CD4-positive, alpha-beta T cell treated with Interleukin-4 for 1 hour (primary cell): ENCODE measurements at regions not wholly inside any gene's neighbourhood (a gene's known extent, or its start where the extent isn't known, plus 50 kb on each side); places are given as distances from the start of the nearest gene placed in this dataset.

Experiments
- DNase-seq, 2 donors: peaks; one replicate each; pipeline ENCODE4 v3.0.0-alpha.2; 2020 to 2022

DNA sequence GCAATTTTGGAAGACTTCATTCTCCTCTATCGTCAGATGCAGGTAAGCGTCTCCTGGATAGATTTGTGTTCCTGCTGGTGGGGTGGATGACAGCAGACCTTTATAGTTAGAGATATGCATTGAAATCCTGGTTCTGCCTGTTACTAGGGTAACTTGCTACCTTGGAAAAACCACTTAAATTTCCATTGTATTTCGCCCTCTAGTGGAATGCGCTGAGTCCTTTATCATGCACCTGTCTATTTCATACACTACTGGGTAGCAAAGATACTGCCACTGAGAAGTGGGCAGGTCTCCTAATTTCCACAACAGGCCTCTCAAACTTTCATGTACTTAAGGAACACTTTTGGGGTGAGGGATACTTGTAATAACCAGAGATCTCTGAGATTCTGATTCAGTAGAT is 209.5 kb upstream of the SUCLG2 start:
- DNase-seq = no peak

DNA sequence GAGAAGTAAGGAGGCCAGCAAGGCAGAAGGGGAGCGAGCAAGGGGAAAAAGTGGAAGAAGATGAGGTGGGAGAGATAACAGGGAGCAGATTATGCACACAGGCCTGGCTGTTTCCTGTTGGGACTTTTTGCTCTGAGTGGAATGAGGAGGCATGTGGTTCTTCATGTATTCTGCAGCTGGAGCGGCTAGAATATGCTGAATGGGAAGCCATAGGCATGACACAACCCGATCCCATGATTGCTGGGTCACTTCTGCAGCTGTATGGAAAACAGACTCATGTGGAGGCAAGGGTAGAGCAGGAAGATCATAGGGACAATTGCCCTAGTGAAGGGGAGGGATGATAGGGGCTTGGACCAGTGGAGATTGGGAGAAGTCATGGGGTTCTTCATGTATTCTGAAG is 206.0 kb upstream of the SUCLG2 start:
- no peak for DNase-seq

DNA sequence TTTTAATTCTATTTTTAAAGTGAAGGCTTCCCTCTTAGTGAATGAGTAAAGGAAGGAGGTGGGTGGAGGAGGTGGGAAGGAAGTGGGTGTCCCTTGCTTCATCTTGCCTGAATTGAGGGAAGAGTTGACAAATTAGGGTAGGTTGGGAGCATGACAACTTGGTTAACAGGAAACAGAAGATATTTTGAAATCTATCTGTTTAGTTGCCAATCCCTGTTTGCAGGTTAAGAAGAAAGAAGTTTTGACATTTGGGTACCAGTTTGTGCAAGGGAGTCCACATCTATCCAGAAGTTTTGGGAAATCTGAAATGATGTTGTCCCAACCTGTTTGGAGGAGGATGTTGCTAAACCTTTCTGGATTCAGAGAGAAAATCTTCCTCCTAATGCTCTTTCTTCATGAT is 204.1 kb upstream of the SUCLG2 start:
- no peak for DNase-seq

DNA sequence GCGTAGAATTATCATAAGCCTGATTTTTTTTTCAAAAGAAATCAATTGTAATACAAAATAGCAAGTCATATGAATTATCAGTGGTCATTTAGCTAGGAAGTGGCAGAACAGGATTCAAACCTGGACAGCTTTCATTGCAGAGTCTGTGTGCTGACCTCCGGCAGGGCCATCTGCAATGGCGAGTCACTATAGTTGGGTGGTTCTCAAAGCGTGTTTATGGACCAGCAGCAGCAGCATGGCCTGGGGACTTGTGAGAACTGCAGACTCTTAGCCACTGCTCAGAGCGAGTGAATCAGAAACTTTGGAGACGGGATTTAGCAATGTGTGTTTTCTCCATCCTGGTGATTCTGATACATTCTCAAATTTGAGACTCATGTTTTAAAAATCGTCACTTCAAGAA is 202.3 kb upstream of the SUCLG2 start:
- no peak for DNase-seq

DNA sequence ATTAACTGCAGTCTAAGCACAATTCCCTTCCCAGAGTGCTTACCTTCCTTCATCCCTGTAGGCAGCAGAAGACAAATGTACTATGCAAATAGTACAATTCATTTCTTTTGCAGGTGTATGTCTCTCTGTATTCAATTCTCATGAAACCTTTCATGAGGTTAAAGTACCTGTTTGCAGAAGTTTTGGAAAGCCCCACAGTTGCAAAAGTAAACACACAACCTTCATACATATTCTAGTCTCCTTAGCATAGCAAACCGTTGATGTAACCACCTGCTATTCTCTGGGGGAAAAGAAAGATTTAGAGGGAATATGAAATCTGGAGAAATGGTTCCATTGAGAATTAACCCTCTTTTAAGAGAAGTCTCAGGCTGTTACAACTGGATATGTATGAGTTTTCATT is 200.3 kb upstream of the SUCLG2 start:
- DNase-seq = no peak

DNA sequence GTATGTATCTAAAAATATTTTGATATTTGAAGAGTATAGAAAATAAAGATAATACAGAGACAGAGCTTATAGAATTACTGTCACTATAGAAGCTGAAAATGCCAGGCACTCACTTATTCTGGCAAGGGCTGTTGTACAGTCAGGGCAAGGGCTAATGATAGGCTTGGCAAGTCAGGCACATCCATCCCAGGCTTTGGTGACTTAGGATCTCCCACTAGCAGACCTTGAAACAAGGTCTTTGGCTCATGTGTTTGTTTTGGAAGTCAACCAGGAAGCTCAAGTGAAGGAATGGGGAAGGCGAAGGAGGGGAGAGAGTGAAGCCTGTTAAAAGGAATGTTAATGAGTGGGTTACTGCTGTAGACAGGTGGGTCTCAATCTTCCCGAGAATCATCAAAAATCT is 199.1 kb upstream of the SUCLG2 start:
- no peak for DNase-seq

DNA sequence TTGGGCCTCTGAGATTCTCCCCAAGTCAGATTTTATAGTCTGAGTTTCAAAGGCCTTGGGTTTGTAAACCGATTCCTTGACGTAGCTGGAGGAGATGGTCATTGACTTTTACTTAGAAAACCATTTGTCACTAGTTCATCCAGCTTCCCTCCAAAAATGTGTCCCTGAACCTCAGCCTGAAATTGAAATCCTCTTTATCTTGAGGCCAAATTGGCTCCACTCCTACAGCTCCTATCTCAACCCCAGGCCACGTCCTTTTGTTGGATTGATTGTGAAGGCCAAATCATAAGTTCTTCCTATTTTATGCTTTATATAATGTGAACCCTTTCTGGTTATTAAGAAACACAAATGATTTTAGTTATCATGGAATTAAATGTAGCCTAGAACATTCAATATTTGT is 193.9 kb upstream of the SUCLG2 start:
- no peak for DNase-seq

DNA sequence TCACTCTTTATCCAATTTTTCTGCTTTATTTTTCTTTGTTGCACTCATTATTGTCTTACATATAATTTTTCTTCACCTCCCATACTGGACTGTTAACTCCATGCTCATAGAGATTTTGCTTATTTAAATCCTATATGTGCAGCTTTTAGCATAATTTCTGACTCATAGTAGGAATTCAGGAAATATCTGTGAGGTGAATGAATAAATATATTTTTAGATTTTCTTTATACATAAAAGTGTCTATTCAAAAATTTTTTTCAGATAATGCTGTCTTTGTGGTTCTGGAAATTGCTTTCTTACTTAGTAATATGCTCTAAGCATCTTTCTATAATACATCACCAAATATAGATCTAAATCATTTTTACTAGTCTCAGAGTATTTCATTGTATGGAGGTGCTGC is 191.8 kb upstream of the SUCLG2 start:
- DNase-seq = no peak

DNA sequence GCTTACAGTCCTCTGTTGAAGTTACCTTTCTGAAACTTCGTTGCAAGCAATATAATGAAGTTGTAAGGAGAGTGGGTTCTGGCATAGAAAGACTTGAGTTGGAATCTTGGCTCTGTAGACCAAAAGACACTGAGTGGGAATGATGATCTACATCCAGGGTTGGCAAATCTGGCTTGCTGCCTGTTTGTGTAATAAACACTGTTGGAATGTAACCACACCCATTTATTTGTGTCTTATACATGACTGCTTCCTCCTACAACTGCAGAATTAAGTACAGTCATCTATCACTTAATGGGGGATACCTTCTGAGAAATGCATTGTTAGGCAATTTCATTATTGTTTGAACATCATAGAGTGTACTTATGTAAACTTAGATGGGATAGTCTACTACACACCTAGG is 178.4 kb upstream of the SUCLG2 start:
- DNase-seq = no peak

DNA sequence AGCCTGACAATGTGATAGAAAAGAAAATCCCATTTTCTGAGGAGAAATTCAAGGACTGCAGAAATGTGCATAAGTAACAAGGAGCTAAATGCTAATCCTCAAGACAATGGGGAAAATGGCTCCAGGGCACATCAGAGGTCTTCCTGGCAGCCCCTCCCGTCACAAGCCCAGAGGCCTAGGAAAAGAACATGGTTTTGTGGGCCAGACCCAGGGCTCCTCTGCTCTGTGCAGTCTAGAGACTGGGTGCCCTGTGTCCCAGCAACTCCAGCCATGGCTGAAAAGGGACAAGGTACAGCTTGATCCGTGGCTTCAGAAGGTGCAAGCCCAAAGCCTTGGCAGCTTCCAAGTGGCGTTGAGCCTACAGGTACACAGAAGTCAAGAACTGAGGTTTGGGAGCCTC is 176.8 kb upstream of the SUCLG2 start:
- no peak for DNase-seq

DNA sequence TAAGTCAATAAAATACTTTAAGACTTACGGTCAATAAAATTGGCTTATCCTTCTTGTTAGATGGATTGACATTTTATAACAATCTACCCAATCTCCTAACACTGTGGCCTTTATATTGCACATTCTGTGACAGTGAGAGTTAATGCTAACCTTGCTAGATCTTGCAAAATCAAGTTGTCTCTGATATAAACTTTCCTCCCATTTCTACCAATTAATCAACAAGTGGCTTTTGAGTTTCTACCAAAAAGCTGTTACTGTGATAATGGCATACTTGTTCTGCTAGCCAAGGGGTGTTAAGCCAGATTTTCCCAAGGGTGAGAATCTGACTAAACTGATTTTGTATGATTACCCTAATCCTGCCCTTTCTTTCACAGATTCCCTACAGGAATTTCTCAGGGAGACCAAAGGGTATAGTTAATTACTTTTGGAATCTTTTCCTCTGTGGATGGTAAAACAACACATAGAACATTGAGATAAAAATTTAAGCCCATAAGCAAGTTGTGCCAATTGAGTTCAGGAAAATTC is 174.1 kb upstream of the SUCLG2 start:
- no peak for DNase-seq

DNA sequence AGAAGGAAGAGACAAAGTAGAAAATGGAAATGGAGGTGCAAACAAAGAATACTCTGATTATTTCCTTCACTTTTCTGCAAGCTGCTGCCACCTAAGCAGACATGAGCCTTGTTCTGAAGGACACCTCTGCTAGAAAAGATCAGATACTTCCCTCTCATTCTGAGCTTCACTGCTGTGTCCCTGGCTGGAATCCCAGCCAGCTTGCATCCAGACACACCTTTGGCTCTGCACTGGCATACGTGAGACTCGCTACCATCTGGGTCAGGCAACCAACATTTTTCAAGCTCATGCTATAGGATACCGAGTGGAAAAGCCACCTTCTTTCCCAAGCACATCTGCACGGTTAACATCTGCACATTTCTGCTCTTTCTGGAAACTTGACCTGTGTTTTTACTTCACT is 166.7 kb upstream of the SUCLG2 start:
- no peak for DNase-seq

DNA sequence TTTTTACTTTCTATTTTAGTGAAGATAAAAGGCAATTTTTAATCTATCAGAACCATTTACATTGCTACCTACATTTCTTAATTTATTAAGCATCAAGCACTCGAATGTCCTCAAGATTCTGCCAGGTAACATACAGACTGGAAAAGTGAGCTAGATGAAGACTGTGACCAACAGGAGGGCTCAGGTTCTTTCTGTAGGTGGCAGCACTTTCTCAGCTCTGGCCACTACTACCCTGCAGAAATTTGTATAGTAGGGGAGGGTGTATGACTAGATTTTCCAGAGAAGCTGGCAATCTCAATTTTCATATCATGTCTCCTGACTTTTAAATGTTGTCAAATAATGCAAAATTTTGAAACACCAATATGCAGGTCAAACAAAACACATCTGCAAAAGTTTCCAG is 165.0 kb upstream of the SUCLG2 start:
- DNase-seq = peak in 1 of 2 donors; percentile 18

DNA sequence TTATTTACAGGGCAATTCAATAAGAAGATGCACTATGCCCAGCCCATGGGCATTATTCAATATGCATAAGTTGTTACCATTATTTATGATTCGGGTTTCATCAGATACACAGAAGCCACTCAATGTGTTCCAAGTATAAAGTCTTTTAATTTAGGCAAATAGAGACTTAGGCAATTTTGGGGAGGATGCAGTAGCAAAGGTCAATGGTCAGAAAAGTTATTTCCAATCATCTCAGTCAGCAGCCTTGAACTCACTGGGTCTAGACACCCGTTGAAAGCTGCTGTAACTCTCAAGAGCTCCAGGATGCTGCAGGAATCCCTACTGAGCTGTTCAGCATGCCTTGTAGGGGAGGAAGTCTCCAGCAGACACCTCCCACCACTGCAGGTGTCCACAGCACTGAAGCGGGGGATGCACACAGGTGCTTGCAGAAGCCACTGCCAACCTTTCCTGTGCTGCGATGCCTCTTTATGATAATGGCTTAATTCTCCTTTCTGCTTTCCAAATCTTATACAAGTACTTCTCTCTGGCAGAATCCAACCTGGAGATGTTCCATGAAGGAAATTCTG is 155.0 kb upstream of the SUCLG2 start:
- no peak for DNase-seq

DNA sequence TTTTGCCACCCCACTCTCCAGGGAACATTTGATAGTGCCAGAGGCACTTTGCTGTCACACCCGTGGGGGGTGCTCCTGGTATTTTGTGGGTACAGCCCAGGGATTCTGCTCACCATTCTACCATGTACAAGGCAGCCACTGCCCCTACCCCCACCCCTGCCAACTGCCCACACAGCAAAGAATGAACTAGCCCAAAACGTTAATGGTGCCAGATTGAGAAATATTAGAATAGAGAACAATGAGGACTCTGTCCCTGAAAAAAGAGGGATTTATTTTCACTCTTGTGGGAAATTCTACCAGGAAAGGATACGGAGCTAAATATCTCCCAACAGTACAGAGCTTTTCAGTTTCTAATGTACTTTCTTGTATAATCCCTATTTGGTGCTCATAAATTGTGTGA is 154.5 kb upstream of the SUCLG2 start:
- DNase-seq = no peak

DNA sequence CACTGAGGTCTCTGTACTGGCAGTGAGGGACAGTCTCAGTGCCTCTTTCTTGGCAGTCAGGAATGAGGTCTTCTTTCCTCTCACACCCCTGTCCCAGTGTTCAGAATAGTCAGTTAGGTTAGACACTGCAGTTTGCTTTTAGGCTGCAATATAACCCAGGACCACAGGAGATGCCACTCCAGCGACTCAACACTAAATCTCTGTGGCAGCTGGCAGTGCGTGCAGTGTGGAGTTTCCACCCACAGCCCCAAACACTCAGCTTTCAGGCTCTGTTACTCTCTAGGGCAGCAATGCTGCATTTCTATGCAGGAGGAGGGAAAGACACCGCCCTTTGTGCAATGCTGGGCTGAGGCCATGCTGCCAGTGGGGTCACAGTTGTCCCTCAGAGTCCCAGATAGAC is 150.2 kb upstream of the SUCLG2 start:
- DNase-seq = no peak

DNA sequence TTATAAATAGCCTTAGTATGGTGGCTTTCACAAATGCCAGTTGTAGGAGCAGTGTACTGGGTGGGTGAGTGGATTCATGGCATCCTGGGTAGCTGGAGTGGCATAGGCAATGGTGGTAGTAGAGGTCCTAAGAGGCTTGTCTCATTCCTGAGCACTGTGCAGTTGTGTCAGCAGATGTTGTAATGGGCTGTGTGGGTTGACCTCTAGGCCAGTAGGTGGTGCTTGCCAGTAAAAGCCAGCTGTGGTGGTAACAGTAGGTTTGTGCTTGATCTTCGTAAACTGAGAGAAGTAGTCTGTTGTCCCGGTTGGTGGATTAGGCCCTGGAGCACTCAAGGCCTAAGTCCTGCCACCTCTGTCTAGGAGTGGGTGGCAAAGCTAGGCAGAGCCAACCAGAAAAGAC is 149.7 kb upstream of the SUCLG2 start:
- DNase-seq = no peak

DNA sequence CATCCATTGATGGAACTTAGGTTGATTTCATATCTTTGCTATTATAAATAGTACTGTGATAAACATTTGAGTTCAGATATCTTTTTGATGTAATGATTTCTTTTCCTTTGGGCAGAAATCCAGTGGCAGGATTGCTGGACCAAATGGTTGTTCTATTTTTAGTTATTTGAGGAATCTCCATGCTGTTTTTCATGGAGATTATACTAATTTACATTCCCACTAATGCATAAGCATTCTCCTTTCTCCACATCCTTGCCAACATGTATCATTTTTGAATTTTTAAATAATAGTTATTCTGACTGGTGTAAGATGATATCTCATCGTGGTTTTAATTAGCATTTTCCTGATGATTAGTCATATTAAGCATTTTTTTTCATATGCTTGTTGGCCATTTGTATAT is 144.0 kb upstream of the SUCLG2 start:
- DNase-seq = no peak

DNA sequence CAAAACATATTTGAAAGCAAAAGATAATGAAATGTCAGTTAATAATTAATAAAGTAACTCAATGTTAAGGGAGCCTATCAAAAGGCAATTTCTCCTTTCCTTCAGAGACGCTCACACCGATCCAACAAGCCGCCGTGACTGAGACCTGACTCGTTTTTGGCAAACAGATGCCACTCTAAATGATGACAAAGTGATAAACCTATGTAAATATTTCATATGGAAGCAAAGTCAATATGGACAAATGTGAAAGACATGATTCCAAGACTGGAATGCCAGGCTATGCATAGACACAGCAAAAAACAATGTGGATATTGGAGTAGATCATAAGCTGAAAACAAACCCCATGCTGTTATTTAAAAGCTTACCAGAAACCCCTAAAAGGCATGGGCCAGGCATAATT is 137.2 kb upstream of the SUCLG2 start:
- DNase-seq = no peak

DNA sequence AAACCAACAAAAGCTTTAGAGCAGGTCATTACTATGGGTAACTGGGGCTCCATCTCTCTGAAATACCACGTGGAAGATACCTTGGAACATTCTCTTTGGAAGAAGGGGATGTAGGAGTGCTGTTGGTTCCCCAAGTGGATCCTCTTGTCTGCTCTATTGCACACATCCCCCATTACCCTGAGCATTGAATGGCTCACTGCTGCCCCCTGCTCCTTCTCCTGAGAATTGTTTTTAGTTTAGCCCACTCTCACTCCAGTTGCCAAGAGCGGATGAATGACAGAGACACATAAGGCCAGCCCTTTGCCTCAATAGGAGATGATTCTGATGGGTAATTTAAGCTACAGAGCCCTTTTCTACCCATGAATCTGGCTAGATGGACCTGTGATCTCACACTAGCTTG is 135.6 kb upstream of the SUCLG2 start:
- DNase-seq = peak; percentile 65 to 73

DNA sequence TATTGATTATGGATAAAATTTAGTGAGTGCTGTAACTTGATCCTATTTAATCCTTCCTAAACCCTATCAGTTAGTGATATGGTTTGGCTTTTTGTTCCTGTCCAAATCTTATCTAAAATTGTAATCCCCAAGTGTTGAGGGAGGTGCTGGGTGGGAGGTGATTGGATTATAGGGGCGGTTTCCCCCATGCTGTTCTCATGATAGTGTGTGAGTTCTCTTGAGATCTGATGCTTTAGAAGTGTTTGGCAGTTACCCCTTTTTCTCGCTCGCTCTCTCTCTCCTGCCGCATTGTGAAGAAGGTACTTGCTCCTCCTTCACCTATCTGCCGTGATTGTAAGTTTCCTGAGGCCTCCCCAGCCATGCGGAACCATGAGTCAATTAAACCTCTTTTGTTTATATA is 134.0 kb upstream of the SUCLG2 start:
- DNase-seq = no peak

DNA sequence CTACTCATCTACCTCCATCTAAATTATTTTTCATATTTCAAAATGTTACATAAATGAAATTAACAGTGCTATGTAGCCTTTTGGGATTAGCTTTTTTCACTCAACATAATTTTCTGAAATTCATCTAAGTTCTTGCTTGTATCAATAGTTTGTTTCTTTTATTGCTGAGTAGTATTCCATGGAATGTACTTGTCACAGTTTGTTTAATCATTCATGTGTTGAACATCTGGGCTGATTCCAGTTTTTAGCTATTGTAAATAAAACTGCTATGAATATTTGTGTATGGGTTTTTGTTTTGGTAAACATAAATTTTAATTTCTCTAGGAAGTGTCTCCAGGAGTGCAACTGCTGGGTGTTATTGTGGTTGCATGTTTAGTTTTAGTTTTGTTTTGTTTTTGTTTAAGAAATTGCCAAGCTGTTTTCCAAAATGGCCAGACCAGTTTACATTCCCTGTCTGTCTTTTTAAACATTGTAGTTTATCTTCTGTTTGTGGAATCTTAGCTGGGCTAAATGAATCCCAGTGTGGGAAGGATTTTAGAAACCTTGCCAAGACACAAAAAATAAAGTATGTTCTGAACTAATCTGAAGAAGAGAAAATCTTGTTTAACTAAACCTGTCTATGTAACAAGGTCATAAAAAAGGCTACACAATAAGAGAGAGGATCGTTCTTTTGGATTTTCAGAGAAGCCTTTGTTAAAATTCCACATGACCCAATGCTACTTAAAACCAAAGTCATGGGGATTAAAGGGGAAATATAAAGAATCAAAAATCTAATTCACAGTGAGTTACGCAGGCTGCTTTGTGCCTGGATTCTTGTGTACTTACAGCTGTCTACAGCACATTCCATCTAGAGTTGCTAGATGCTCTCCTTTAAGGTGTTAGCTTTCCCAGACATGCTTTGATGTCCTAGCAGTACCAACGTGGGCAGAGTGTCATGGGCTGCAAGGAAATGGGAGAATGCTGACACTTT is 129.2 kb upstream of the SUCLG2 start:
- DNase-seq = no peak

DNA sequence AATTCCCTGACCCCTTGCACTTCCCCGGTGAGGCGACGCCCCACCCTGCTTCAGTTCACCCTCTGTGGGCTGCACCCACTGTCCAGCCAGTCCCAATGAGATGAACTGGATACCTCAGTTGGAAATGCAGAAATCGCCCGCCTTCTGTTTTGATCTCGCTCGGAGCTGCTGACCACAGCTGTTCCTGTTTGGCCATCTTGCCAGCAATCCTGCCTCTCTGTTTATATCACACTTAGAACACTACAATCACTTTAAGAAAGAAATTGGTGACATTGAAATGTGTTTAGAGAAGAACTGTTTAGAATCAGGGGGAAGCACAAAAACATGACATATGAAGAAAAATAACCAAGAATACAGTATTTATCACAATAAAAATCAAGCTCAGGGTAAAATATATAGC is 127.5 kb upstream of the SUCLG2 start:
- DNase-seq = no peak

DNA sequence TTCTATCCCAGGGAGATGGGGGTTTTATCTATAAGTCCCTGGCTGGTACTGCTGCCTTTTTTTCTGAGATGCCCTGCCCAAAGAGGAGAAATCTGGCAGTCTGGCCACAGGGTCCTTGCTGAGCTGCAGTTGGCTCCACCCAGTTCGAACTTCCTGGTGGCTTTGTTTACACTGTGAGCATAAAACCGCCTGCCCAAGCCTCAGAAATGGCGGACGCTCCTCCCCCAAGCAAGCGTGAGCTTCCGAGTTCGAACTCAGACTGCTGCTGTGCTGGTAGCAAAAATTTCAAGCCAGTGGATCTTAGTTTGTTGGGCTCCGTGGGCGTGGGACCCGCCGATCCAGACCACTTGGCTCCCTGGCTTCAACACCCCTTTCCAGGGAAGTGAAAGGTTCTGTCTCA is 126.8 kb upstream of the SUCLG2 start:
- no peak for DNase-seq

DNA sequence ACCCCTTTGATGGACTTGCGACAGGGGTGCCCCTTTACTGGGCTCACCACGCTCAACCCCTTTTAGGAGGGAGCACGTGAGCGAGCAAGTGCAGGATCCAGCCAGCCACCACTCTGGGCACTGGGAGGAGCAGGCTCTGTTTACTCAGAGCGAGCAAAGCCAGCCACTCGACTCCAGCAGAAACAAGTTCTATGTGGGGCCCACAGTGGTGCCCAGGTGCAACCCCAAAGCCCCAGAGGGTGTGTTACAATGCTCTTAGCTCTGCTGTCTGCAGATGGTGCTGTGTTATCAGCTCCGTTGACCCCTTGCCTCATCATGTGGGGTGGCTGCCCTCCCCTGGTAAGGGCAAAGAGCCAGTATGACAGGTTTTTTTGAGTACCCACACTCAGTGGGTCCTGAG is 120.3 kb upstream of the SUCLG2 start:
- DNase-seq = no peak
